Activated T-helper 1 cell treated with anti-CD3 and anti-CD28 coated beads, Interleukin-12 subunit alpha, Interleukin-12 subunit beta, Interleukin-2, Interleukin-4 antibody, amounts not matched to agents 30 ng/mL and 10 ng/mL and 1 ng/mL, durations not matched to agents 14 hours and 24 hours and 36 hours (primary cell): ENCODE measurements at regions not wholly inside any gene's neighbourhood (a gene's known extent, or its start where the extent isn't known, plus 50 kb on each side); places are given as distances from the start of the nearest gene placed in this dataset.
"Not testable (repeated sequence)": the region's sequence is repeated elsewhere in the genome, so short reads cannot be mapped to it uniquely, and the experiment has no call there.

Source experiments
- DNase-seq: peaks from one replicate; pipeline ENCODE4 v3.0.0; 2021; ENCODE audit warnings: low spot score
- H3K27ac Mint-ChIP-seq: one replicate; pipeline ENCODE4 v1.8.0; 2021; ENCODE audit warnings: mild to moderate bottlenecking, mixed read lengths
- H3K27me3 Mint-ChIP-seq: one replicate; pipeline ENCODE4 v1.8.0; 2022; ENCODE audit warnings: mild to moderate bottlenecking, moderate library complexity, mixed read lengths; ENCODE audit not compliant: insufficient read depth
- H3K36me3 Mint-ChIP-seq: one replicate; pipeline ENCODE4 v1.8.0; 2021; ENCODE audit warnings: low read depth, mixed read lengths
- H3K4me1 Mint-ChIP-seq: one replicate; pipeline ENCODE4 v1.8.0; 2021; ENCODE audit warnings: low read depth, mixed read lengths
- H3K4me3 Mint-ChIP-seq: one replicate; pipeline ENCODE4 v1.8.0; 2021; ENCODE audit warnings: mild to moderate bottlenecking, moderate library complexity, mixed read lengths
- H3K9me3 Mint-ChIP-seq: one replicate; pipeline ENCODE4 v1.8.0; 2021; ENCODE audit warnings: mixed read lengths
- intact Hi-C: fragments of 100-400 bp; cut with micrococcal nuclease; formaldehyde crosslinking; loops from one replicate; pipeline ENCODE4 v1.15.1; 2024

DNA sequence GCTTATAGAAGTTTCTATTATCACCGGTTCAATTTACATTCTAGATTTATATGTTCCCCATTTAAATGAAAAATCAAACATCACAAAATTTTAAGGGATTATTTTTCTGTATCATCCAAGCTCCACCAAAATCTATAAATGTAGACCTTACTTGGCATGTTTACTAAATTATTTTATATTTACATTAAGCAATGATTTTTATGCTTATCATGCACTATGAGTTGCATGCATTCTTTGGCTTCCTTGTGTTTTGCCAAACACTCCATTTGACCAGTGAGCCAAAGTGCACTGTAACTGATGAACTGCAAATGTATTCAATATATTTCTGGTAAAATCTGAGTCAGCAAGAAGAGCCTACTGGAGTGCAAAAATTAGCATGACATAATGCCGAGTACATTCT is 595.5 kb upstream of the PCDH7 start:
- H3K36me3 Mint-ChIP-seq, DNase-seq, H3K9me3 Mint-ChIP-seq, intact Hi-C loops, H3K4me1 Mint-ChIP-seq, H3K27ac Mint-ChIP-seq, H3K4me3 Mint-ChIP-seq, H3K27me3 Mint-ChIP-seq: not testable (repeated sequence)

DNA sequence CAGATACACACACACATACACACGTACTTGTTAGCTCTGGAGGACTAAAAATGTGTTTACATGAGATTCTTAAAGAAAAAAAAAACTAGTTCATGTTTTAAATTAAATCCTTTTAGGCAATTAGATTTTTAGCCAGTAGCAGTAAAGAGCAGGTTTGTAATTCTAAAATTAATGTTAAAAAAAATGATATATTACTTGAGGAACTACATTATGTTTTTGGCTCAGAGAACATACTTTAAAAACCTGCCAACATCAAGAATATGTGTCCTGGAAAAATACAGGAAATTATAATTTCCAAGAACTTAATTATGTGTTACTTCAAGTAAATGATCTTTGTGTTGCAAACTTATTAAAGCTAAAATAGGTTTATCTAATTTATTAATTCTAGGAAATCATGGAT is 594.3 kb upstream of the PCDH7 start:
- H3K27me3 Mint-ChIP-seq: no peaks in the 10 kb centered on the region
- H3K4me3 Mint-ChIP-seq: no peak overlapping the region
- H3K9me3 Mint-ChIP-seq: peaks cover 4% of the 10 kb centered on the region
- no peaks in the 10 kb centered on the region for H3K4me1 Mint-ChIP-seq
- no peaks in the 10 kb centered on the region for H3K36me3 Mint-ChIP-seq
- H3K27ac Mint-ChIP-seq: no peak overlapping the region
- intact Hi-C loops: no loop called here
- DNase-seq: no peak

DNA sequence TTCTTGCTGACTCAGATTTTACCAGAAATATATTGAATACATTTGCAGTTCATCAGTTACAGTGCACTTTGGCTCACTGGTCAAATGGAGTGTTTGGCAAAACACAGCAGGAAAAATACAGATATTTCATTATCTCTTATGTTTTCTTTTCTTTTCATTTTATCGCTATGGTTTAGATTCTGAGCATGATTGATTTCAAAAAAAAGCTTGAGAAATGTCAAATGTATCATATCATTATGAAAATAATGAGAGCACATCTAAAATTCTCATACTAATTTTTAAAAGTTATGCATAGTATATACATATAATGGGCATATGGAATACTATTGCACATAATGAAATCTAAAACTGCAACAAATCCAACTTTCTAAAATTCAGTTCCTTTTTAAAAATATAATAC is 593.8 kb upstream of the PCDH7 start:
- intact Hi-C loops: no loop called here
- Mint-ChIP-seq H3K27ac (no peak overlapping the region), H3K36me3 (no peaks in the 10 kb centered on the region), H3K27me3 (no peaks in the 10 kb centered on the region), H3K4me3 (no peak overlapping the region), H3K9me3 (peaks cover 4% of the 10 kb centered on the region), H3K4me1 (no peaks in the 10 kb centered on the region)
- no peak for DNase-seq

DNA sequence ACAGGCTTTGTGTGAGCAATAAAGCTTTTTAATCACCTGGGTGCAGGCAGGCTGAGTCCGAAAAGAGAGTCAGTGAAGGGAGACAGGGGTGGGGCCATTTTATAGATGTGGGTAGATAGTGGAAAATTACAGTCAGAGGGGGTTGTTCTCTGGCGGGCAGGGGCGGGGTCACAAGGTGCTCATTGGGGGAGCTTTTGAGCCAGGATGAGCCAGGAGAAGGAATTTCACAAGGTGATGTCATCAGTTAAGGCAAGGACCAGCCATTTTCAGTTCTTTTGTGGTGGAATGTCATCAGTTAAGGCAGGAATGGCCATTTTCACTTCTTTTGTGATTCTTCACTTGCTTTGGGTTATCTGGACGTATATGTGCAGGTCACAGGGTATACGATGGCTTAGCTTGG is 571.3 kb upstream of the PCDH7 start:
- peaks cover 20% of the 10 kb centered on the region for H3K9me3 Mint-ChIP-seq
- H3K4me3 Mint-ChIP-seq, H3K36me3 Mint-ChIP-seq, H3K4me1 Mint-ChIP-seq, H3K27ac Mint-ChIP-seq, H3K27me3 Mint-ChIP-seq, DNase-seq, intact Hi-C loops: not testable (repeated sequence)

DNA sequence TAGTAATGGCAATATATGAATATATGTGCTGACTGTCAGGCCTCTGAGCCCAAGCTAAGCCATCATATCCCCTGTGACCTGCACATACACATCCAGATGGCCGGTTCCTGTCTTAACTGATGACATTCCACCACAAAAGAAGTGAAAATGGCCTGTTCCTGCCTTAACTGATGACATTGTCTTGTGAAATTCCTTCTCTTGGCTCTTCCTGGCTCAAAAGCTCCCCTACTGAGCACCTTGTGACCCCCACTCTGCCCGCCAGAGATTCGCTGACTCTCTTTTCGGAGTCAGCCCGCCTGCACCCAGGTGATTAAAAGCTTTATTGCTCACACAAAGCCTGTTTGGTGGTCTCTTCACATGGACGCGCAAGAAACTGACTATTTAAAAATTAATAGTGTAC is 570.6 kb upstream of the PCDH7 start:
- H3K4me1 Mint-ChIP-seq, H3K4me3 Mint-ChIP-seq, H3K27ac Mint-ChIP-seq, H3K27me3 Mint-ChIP-seq, DNase-seq, intact Hi-C loops, H3K36me3 Mint-ChIP-seq: not testable (repeated sequence)
- peaks cover 18% of the 10 kb centered on the region for H3K9me3 Mint-ChIP-seq

DNA sequence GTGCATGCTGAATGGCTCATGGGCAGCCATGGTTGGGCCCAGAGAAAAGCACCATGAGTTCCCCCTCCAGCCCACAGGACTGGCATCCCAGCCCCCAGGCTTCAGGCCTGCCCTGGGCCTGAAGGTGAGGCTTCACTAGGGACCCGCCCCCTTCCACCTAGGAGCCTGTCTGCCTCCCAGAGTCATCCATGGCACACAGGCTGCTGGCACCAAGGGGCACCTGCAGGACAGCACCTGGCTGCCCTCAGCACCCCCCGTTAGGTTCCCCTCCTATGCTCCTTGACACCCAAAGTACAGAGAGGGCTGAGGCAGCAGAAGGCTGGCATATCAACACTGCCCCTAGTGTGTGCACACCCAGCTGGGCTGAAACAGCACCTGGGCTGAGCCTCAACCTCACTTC is 566.7 kb upstream of the PCDH7 start:
- Mint-ChIP-seq H3K4me1 (no peaks in the 10 kb centered on the region), H3K27ac (no peak overlapping the region), H3K9me3 (peaks cover 19% of the 10 kb centered on the region), H3K4me3 (no peak overlapping the region), H3K36me3 (no peaks in the 10 kb centered on the region), H3K27me3 (no peaks in the 10 kb centered on the region)
- intact Hi-C loops: no loop called here
- no peak for DNase-seq

DNA sequence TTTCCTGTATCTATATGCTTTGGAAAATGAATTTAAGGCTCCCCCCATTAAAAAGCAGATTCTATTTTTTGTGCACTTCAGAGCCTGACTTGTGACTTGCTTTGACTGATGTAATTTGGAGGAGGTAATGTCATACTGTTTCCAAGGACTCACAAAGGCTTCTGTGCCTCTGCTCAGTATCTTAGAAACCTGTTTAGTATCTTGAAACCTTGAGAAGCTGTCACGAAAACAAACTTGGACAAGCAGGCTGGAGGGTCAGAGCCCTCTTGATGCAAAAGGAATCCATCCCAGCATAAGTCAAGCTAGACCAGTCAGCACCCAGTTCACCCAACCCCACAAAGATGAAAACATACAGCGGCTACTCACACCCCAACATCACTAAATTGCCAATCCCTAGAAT is 560.0 kb upstream of the PCDH7 start:
- intact Hi-C loops: no loop called here
- no peaks in the 10 kb centered on the region for H3K4me1 Mint-ChIP-seq
- no peak overlapping the region for H3K4me3 Mint-ChIP-seq
- H3K27ac Mint-ChIP-seq: no peak overlapping the region
- DNase-seq: no peak
- peaks cover 11% of the 10 kb centered on the region for H3K9me3 Mint-ChIP-seq
- no peaks in the 10 kb centered on the region for H3K36me3 Mint-ChIP-seq
- no peaks in the 10 kb centered on the region for H3K27me3 Mint-ChIP-seq

DNA sequence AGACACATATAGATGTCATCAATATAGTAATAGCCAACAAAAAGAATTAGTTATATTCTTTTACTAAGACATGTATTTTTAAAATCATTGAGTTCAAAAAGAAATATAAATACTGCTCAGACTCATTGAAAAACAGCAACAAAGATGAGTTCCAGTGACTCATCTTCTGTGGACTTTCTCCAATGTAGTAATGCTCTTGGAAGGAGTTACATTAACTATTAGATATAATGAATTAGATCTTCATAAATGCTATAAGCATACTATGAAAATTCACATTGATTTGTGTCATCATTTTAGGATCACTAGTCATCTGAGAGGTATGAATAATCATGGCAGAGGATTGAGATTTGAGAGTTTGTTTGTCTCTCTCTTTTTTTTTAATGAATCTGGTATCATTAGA is 547.8 kb upstream of the PCDH7 start:
- H3K9me3 Mint-ChIP-seq: peaks cover 14% of the 10 kb centered on the region
- H3K27ac Mint-ChIP-seq: no peak overlapping the region
- no peaks in the 10 kb centered on the region for H3K27me3 Mint-ChIP-seq
- H3K4me3 Mint-ChIP-seq: no peak overlapping the region
- intact Hi-C loops: no loop called here
- H3K36me3 Mint-ChIP-seq: no peaks in the 10 kb centered on the region
- no peaks in the 10 kb centered on the region for H3K4me1 Mint-ChIP-seq
- no peak for DNase-seq

DNA sequence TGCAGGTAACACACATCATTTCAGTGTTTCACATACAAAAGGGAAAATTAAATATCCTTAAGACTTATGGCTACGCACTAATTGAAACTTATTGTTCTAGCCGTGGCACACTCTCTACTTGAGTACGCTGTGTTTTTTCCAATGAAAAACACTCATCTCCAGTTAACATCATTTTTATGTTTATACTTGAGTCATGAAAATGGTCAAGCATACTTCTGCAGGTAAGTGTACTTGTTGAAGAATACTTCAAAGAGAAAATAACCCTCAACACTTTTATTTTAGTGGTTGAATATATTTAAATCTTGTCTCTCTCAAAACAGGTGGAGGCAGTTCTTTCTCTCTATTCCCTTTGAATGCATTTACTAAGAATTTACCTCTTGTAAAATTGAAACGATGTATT is 538.7 kb upstream of the PCDH7 start:
- Mint-ChIP-seq H3K4me1 (no peaks in the 10 kb centered on the region), H3K27me3 (no peaks in the 10 kb centered on the region), H3K27ac (no peak overlapping the region), H3K9me3 (peaks cover 6% of the 10 kb centered on the region), H3K36me3 (no peaks in the 10 kb centered on the region), H3K4me3 (no peak overlapping the region)
- intact Hi-C loops: no loop called here
- DNase-seq: no peak

DNA sequence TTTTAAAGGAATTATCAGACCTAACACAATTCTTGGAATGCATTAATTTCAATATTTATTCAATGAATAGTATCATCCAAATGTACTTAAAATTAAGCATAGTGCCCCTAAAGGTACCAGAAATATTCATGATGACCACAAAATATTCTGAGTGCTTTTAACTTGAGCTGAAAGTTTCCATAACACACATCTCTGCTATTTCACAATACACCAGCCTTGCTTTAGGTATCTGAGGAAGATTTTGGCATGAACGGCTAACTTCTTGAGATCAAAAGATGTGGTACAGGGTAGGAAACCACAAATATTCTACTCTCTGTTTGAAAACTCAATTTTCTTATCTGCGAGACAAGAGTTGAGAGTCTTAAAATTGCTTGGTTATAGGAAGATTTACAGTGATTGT is 538.3 kb upstream of the PCDH7 start:
- no peak for DNase-seq
- H3K27me3 Mint-ChIP-seq: no peaks in the 10 kb centered on the region
- H3K9me3 Mint-ChIP-seq: peaks cover 6% of the 10 kb centered on the region
- intact Hi-C loops: no loop called here
- no peaks in the 10 kb centered on the region for H3K36me3 Mint-ChIP-seq
- no peak overlapping the region for H3K27ac Mint-ChIP-seq
- H3K4me3 Mint-ChIP-seq: no peak overlapping the region
- H3K4me1 Mint-ChIP-seq: no peaks in the 10 kb centered on the region

DNA sequence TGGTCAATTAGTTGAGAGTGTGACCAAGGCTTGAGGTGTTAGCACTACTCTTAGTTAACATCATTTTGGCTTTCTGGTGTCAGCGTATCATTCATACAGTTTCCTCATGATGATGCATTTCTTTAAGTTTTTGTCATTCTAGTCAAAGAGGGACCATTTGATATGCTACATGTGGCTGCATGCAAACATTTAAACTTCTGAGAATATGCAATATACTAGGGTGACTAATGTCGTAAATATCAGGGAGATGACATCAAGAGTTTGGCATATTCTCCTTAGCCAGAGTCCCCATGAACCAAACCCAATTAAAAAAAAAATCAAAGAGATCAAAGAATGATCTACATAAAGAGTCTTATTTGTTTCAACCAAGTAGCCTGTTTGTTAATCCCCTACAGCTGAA is 537.4 kb upstream of the PCDH7 start:
- no peak for DNase-seq
- Mint-ChIP-seq H3K27ac (no peak overlapping the region), H3K4me3 (no peak overlapping the region), H3K4me1 (no peaks in the 10 kb centered on the region), H3K36me3 (no peaks in the 10 kb centered on the region), H3K9me3 (peaks cover 6% of the 10 kb centered on the region), H3K27me3 (no peaks in the 10 kb centered on the region)
- intact Hi-C loops: no loop called here

DNA sequence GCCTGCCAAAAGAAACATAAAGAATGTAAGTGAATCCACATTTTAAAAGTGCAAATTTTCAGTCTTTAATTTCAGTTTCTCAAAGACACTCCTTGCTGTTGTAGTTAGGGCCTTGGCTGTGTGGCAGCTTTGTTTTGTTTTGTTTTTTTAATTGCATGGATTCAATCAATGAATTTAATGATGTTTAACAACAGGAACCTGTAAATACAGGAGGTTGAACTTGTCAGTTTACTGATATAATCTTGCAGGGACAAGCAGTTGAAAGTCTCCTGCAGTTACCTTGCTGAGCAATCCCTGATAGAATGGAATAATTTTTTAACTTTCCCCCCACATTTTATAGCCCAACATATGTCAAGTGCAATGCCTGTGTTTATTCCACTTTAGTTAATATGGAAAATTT is 528.3 kb upstream of the PCDH7 start:
- Mint-ChIP-seq H3K9me3 (peaks cover 11% of the 10 kb centered on the region), H3K36me3 (no peaks in the 10 kb centered on the region), H3K27ac (no peak overlapping the region), H3K27me3 (no peaks in the 10 kb centered on the region), H3K4me3 (no peak overlapping the region), H3K4me1 (no peaks in the 10 kb centered on the region)
- DNase-seq: no peak
- intact Hi-C loops: no loop called here

DNA sequence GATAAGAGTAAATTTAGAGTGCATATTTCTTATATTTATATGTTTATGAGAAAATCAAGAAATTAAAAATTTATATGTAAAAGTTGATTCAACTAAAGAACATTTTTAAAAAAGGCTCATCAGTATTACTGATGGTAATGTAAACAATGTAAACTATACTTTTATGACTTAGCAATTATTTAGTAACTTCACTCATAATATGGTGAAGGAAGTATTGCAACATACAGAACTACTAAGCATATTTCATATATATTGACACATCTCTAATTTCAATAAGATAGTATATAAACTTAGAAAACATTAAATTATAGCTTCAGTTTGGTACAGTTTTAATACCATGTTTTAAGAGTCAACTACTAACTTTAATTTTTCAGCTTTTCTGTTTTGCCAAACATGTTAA is 512.8 kb upstream of the PCDH7 start:
- Mint-ChIP-seq H3K36me3 (no peaks in the 10 kb centered on the region), H3K4me1 (no peaks in the 10 kb centered on the region), H3K27me3 (no peaks in the 10 kb centered on the region), H3K27ac (no peak overlapping the region), H3K4me3 (no peak overlapping the region), H3K9me3 (peaks cover 17% of the 10 kb centered on the region)
- DNase-seq: no peak
- intact Hi-C loops: no loop called here

DNA sequence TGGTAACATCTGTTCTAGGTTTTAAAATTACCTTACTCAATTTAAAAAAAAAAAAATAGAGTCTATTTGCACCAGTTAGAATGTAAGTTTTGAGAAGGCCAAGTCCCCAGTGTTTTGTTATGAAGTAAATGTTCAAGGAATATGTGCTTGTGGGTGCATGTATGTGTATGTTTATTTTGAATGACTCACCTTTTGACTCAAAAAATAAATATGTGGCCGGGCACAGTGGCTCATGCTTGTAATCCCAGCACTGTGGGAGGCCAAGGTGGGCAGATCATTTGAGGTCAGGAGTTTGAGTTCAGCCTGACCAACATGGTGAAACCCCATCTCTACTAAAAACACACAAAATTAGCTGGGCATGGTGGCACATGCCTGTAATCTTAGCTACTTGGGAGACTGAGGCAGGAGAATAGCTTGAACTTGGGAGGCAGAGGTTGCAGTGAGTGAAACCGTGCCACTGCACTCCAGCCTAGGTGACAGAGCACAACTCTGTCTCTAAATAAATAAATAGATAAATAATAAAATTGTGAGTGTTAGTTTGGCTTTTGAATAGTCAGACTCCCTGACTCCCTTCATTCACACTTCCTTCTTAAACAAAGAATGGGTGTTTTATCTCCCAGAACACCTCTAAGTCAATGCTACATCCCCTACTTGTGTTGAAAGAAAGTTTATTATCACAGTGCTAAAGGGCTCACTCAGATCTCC is 511.3 kb upstream of the PCDH7 start:
- Mint-ChIP-seq H3K4me3 (no peak overlapping the region), H3K27me3 (no peaks in the 10 kb centered on the region), H3K27ac (no peak overlapping the region), H3K9me3 (peaks cover 8% of the 10 kb centered on the region), H3K36me3 (no peaks in the 10 kb centered on the region), H3K4me1 (no peaks in the 10 kb centered on the region)
- intact Hi-C loops: no loop called here
- DNase-seq: no peak
